Osteocyte (in vitro differentiated cells): ENCODE measurements at regions not wholly inside any gene's neighbourhood (a gene's known extent, or its start where the extent isn't known, plus 50 kb on each side); places are given as distances from the start of the nearest gene placed in this dataset.

Experiments used
- DNase-seq: peaks from one replicate; pipeline ENCODE4 v3.0.0; 2021; ENCODE audit warnings: mixed read lengths; ENCODE audit not compliant: unreplicated experiment; ENCODE audit errors: extremely low spot score
- H3K27ac Mint-ChIP-seq: one replicate; pipeline ENCODE4 v1.8.0; 2021; ENCODE audit warnings: mild to moderate bottlenecking, mixed read lengths; ENCODE audit not compliant: unreplicated experiment
- H3K27me3 Mint-ChIP-seq: one replicate; pipeline ENCODE4 v1.8.0; 2021; ENCODE audit warnings: mixed read lengths; ENCODE audit not compliant: unreplicated experiment
- H3K36me3 Mint-ChIP-seq: one replicate; pipeline ENCODE4 v1.8.0; 2021; ENCODE audit warnings: mixed read lengths; ENCODE audit not compliant: unreplicated experiment
- H3K4me1 Mint-ChIP-seq: one replicate; pipeline ENCODE4 v1.8.0; 2021; ENCODE audit warnings: mixed read lengths; ENCODE audit not compliant: unreplicated experiment
- H3K4me3 Mint-ChIP-seq: one replicate; pipeline ENCODE4 v1.8.0; 2021; ENCODE audit warnings: mild to moderate bottlenecking, moderate library complexity, mixed read lengths; ENCODE audit not compliant: unreplicated experiment
- H3K9me3 Mint-ChIP-seq: one replicate; pipeline ENCODE4 v1.8.0; 2021; ENCODE audit warnings: mixed read lengths; ENCODE audit not compliant: unreplicated experiment
- CTCF ChIP-seq: fragments of 200-600 bp; sonication (generic); IDR thresholded peaks from 2 replicates; pipeline ENCODE4 v1.5.0; 2021; ENCODE audit warnings: antibody characterized with exemption, mild to moderate bottlenecking, moderate library complexity

- no peak overlapping the region for H3K27ac Mint-ChIP-seq
- DNase-seq, result no peak
- H3K36me3 Mint-ChIP-seq, result no peaks in the 10 kb centered on the region
- H3K4me3 Mint-ChIP-seq, result no peak overlapping the region
- TF ChIP-seq CTCF, result no peak
- no peaks in the 10 kb centered on the region for H3K4me1 Mint-ChIP-seq
- H3K27me3 Mint-ChIP-seq, result no peaks in the 10 kb centered on the region
- no peaks in the 10 kb centered on the region for H3K9me3 Mint-ChIP-seq
These were observed 640.4 kb upstream of the ROBO1 start for GRCh38 chr3:80408030-80408721.

GRCh38 chr3:80405618-80406017, 637.8 kb upstream of the ROBO1 start:
- no peak for DNase-seq
- H3K36me3 Mint-ChIP-seq, result no peaks in the 10 kb centered on the region
- no peak for TF ChIP-seq CTCF
- H3K27me3 Mint-ChIP-seq, result no peaks in the 10 kb centered on the region
- H3K27ac Mint-ChIP-seq, result no peak overlapping the region
- no peaks in the 10 kb centered on the region for H3K4me1 Mint-ChIP-seq
- H3K9me3 Mint-ChIP-seq, result no peaks in the 10 kb centered on the region
- no peak overlapping the region for H3K4me3 Mint-ChIP-seq

- Mint-ChIP-seq H3K4me3 (no peak overlapping the region), H3K27me3 (peaks cover 8% of the 10 kb centered on the region), H3K36me3 (no peaks in the 10 kb centered on the region), H3K4me1 (no peaks in the 10 kb centered on the region), H3K27ac (no peak overlapping the region), H3K9me3 (no peaks in the 10 kb centered on the region)
- TF ChIP-seq CTCF, result no peak
- DNase-seq, result no peak
These were observed 627.2 kb upstream of the ROBO1 start for GRCh38 chr3:80395023-80395422.

GRCh38 chr3:80391573-80391972, 623.8 kb upstream of the ROBO1 start:
- Mint-ChIP-seq H3K36me3 (no peaks in the 10 kb centered on the region), H3K27me3 (peaks cover 4% of the 10 kb centered on the region), H3K9me3 (no peaks in the 10 kb centered on the region), H3K4me1 (no peaks in the 10 kb centered on the region), H3K27ac (no peak overlapping the region), H3K4me3 (no peak overlapping the region)
- no peak for DNase-seq
- no peak for TF ChIP-seq CTCF

GRCh38 chr3:80384811-80385210, 617.0 kb upstream of the ROBO1 start:
- TF ChIP-seq CTCF, result no peak
- Mint-ChIP-seq H3K9me3 (peaks cover 11% of the 10 kb centered on the region), H3K27ac (no peak overlapping the region), H3K27me3 (peaks cover 3% of the 10 kb centered on the region), H3K36me3 (no peaks in the 10 kb centered on the region), H3K4me1 (no peaks in the 10 kb centered on the region), H3K4me3 (no peak overlapping the region)
- no peak for DNase-seq
